H1 (cell line): ENCODE measurements at regions not wholly inside any gene's neighbourhood (a gene's known extent, or its start where the extent isn't known, plus 50 kb on each side); places are given as distances from the start of the nearest gene placed in this dataset.

Source experiments
- CBX5 ChIP-seq: fragments of 300-800, 300-1000 bp; sonication (generic); IDR thresholded peaks from 2 replicates; pipeline ENCODE4 v1.7.1; 2016; ENCODE audit warnings: antibody characterized with exemption, low read length, low read depth
- POLR2A ChIP-seq, 2 experiments: IDR thresholded peaks; 1 replicate in 1 of 2; 2 replicates in 1 of 2; pipeline ENCODE4 v1.6.1; 2011; ENCODE audit warnings: low read depth in 2 of 2, low read length in 2 of 2, mild to moderate bottlenecking in 2 of 2; ENCODE audit errors: control extremely low read depth in 1 of 2
- POLR2AphosphoS5 ChIP-seq: IDR thresholded peaks from 2 replicates; pipeline ENCODE4 v1.6.1; 2011; ENCODE audit warnings: low read depth, low read length
- RBBP5 ChIP-seq: IDR thresholded peaks from 2 replicates; pipeline ENCODE4 v1.7.1; 2012; ENCODE audit warnings: low read depth, mild to moderate bottlenecking, inconsistent platforms, low read length, moderate library complexity, borderline replicate concordance
- SIN3A ChIP-seq, 2 experiments: IDR thresholded peaks in 1 of 2; conservative IDR thresholded peaks in 1 of 2; 2 replicates each; pipeline ENCODE4 v1.6.1; 2011 to 2012; ENCODE audit warnings: low read length in 2 of 2, improper control_type of control experiment in 1 of 2, low read depth in 1 of 2, mild to moderate bottlenecking in 1 of 2
- SRF ChIP-seq: IDR thresholded peaks from 2 replicates; pipeline ENCODE4 v1.6.1; 2011; ENCODE audit warnings: mild to moderate bottlenecking, low read depth, low read length, moderate library complexity
- TF ChIP-seq, protein P1 (sequence below), 3 experiments: IDR thresholded peaks; 1 replicate in 2 of 3; 2 replicates in 1 of 3; pipeline versions ENCODE4 v1.5.1 to v1.6.1; 2011; ENCODE audit warnings: low read length in 3 of 3, mild to moderate bottlenecking in 3 of 3, inconsistent platforms in 2 of 3, low read depth in 1 of 3, moderate library complexity in 1 of 3; ENCODE audit not compliant: insufficient read depth in 1 of 3; ENCODE audit errors: control extremely low read depth in 1 of 3

DNA sequence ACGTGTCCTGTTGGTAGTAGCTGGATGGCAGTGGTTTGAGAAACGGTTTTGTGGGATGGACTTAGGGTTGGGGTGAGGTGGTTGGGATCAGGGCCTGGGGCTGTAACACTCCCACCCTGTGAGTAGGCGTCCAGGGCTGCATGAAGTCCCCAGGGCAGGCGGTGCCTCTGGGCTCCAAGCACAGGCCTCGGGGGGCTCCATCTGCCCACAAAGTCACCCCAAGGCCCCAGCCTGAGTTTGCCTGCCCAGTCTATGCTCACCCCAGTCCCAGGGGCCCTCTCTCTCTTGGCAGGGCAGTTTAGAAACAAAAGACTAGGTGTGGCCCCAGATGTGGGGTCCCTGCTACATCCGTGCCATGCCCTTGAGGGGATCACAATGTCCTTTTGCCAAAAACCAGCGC, 86.9 kb upstream of the PRR23E start:
- TF ChIP-seq SIN3A (conservative IDR thresholded peaks at IDR 0.05 in 1 of 2, IDR thresholded peaks at IDR 0.05 in 1 of 2; ENCODE audit: low read depth in 1 of 2, low read length in 2 of 2) (no peak), SRF (no peak), RBBP5 (no peak), CBX5 (no peak), POLR2A (IDR thresholded peaks at IDR 0.05; ENCODE audit: control extremely low read depth in 1 of 2, low read depth in 2 of 2, low read length in 2 of 2) (no peak), POLR2AphosphoS5 (no peak)
- TF ChIP-seq, protein P1, sequence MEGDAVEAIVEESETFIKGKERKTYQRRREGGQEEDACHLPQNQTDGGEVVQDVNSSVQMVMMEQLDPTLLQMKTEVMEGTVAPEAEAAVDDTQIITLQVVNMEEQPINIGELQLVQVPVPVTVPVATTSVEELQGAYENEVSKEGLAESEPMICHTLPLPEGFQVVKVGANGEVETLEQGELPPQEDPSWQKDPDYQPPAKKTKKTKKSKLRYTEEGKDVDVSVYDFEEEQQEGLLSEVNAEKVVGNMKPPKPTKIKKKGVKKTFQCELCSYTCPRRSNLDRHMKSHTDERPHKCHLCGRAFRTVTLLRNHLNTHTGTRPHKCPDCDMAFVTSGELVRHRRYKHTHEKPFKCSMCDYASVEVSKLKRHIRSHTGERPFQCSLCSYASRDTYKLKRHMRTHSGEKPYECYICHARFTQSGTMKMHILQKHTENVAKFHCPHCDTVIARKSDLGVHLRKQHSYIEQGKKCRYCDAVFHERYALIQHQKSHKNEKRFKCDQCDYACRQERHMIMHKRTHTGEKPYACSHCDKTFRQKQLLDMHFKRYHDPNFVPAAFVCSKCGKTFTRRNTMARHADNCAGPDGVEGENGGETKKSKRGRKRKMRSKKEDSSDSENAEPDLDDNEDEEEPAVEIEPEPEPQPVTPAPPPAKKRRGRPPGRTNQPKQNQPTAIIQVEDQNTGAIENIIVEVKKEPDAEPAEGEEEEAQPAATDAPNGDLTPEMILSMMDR (IDR thresholded peaks at IDR 0.05; ENCODE audit: control extremely low read depth in 1 of 3, insufficient read depth in 1 of 3, low read depth in 1 of 3, low read length in 3 of 3), result no peak
